DND-41 (cell line): ENCODE measurements at regions not wholly inside any gene's neighbourhood (a gene's known extent, or its start where the extent isn't known, plus 50 kb on each side); places are given as distances from the start of the nearest gene placed in this dataset.

Experiments
- ATAC-seq: fragments of 200-7000 bp; cut with Tn5 transposase; 3 replicates; pipeline ENCODE4 v1.9.1; 2021; ENCODE audit warnings: low read depth; ENCODE audit not compliant: insufficient read depth
- DNase-seq: peaks from one replicate; pipeline ENCODE4 v3.0.0-alpha.2; 2020
- H2AFZ ChIP-seq: 2 replicates; pipeline ENCODE4 v1.6.0; 2012; ENCODE audit warnings: low read depth, low read length
- H3K27ac ChIP-seq: 2 replicates; pipeline ENCODE4 v1.5.1; 2012; ENCODE audit warnings: low read length, inconsistent platforms
- H3K27me3 ChIP-seq: fragments of 200-600 bp; sonication (generic); 2 replicates; pipeline ENCODE4 v1.6.0; 2012; ENCODE audit warnings: low read length, mild to moderate bottlenecking, inconsistent platforms; ENCODE audit not compliant: insufficient read depth, poor library complexity
- H3K36me3 ChIP-seq: 2 replicates; pipeline ENCODE4 v1.5.1; 2012; ENCODE audit warnings: low read length, inconsistent platforms; ENCODE audit not compliant: insufficient read depth
- H3K4me1 ChIP-seq: 2 replicates; pipeline ENCODE4 v1.5.1; 2012; ENCODE audit warnings: mild to moderate bottlenecking, low read length; ENCODE audit not compliant: insufficient read depth
- H3K4me2 ChIP-seq: 2 replicates; pipeline ENCODE4 v1.6.0; 2012; ENCODE audit warnings: mild to moderate bottlenecking, moderate library complexity, low read length, inconsistent platforms; ENCODE audit not compliant: insufficient read depth
- H3K4me3 ChIP-seq, 2 experiments: fragments of 200-600 bp in 1 of 2; shearing (Covaris generic) in 1 of 2; 2 replicates each; pipeline ENCODE4 v1.5.1; 2012 to 2016; ENCODE audit warnings: inconsistent platforms in 2 of 2, low read length in 2 of 2, mild to moderate bottlenecking in 2 of 2, low read depth in 1 of 2, moderate library complexity in 1 of 2
- H3K79me2 ChIP-seq: 2 replicates; pipeline ENCODE4 v1.6.0; 2012; ENCODE audit warnings: low read length, inconsistent platforms; ENCODE audit not compliant: insufficient read depth
- H3K9ac ChIP-seq: 2 replicates; pipeline ENCODE4 v1.6.0; 2012; ENCODE audit warnings: low read depth, mild to moderate bottlenecking, inconsistent platforms, low read length, moderate library complexity
- H3K9me3 ChIP-seq: 2 replicates; pipeline ENCODE4 v1.5.1; 2012; ENCODE audit warnings: low read length, moderate library complexity, mild to moderate bottlenecking, inconsistent platforms; ENCODE audit not compliant: insufficient read depth, severe bottlenecking
- H4K20me1 ChIP-seq: 2 replicates; pipeline ENCODE4 v1.6.0; 2012; ENCODE audit warnings: low read length; ENCODE audit not compliant: insufficient read depth
- EZH2 ChIP-seq: IDR thresholded peaks from 3 replicates; pipeline ENCODE4 v1.6.1; 2012; ENCODE audit warnings: borderline replicate concordance, low read depth, mild to moderate bottlenecking, moderate library complexity, low read length, inconsistent platforms; ENCODE audit not compliant: severe bottlenecking
- TF ChIP-seq, protein P1 (sequence below): IDR thresholded peaks from 2 replicates; pipeline ENCODE4 v1.5.1; 2012; ENCODE audit warnings: borderline replicate concordance, low read length, moderate library complexity, mild to moderate bottlenecking; ENCODE audit not compliant: poor library complexity, severe bottlenecking; ENCODE audit errors: extremely low read depth

DNA sequence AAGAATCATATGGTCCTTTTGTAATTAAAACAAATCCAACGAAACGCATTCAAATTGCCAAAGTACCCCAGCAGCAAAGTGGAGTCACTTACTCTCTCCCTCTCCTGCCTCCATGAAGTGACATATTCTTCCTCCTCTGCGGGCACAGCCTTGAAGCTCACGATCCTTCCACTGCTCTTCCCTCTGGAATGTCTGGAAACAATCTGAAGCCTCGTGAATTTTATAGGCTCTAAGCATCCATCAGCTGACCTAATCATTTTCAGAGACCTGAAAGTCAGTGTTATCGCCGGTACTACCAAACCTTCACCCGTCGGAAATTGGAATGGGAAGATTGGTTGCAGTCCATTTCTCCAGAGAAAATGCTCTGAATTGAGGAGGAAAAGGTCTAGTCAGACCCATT, 134.5 kb upstream of the FOXF1 start:
- Histone ChIP-seq H3K9me3 (no peaks in the 10 kb centered on the region), H3K4me3 (no peak overlapping the region), H2AFZ (no peak overlapping the region), H3K36me3 (no peaks in the 10 kb centered on the region), H3K79me2 (no peaks in the 10 kb centered on the region), H3K27ac (no peak overlapping the region), H4K20me1 (no peaks in the 10 kb centered on the region), H3K4me2 (no peak overlapping the region), H3K4me1 (no peaks in the 10 kb centered on the region), H3K9ac (no peak overlapping the region), H3K27me3 (no peaks in the 10 kb centered on the region)
- TF ChIP-seq EZH2, result no peak
- TF ChIP-seq, protein P1, sequence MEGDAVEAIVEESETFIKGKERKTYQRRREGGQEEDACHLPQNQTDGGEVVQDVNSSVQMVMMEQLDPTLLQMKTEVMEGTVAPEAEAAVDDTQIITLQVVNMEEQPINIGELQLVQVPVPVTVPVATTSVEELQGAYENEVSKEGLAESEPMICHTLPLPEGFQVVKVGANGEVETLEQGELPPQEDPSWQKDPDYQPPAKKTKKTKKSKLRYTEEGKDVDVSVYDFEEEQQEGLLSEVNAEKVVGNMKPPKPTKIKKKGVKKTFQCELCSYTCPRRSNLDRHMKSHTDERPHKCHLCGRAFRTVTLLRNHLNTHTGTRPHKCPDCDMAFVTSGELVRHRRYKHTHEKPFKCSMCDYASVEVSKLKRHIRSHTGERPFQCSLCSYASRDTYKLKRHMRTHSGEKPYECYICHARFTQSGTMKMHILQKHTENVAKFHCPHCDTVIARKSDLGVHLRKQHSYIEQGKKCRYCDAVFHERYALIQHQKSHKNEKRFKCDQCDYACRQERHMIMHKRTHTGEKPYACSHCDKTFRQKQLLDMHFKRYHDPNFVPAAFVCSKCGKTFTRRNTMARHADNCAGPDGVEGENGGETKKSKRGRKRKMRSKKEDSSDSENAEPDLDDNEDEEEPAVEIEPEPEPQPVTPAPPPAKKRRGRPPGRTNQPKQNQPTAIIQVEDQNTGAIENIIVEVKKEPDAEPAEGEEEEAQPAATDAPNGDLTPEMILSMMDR, result no peak
- no peak for DNase-seq
- ATAC-seq, result no peak

DNA sequence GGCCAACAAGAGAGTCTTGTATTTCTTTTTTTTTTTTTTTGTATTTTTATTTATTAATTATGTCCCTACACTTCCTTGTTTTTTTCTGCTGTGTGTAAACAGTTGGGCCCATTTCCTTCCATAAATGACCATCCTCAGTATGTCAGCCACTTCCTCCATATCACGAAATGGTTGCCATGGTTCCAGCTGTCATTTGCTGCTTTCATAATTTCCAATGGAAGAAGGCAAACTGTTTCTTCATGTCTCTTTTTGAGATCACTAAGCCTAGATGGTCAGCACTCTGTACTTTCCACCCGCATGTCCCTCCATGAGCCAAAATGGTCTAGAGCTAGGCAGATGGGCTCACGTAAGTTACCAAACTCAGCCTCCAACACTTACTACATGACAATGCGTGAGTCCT, 133.5 kb upstream of the FOXF1 start:
- Histone ChIP-seq H2AFZ (no peak overlapping the region), H3K4me2 (no peak overlapping the region), H3K4me1 (no peaks in the 10 kb centered on the region), H3K36me3 (no peaks in the 10 kb centered on the region), H4K20me1 (no peaks in the 10 kb centered on the region), H3K27ac (no peak overlapping the region), H3K9me3 (no peaks in the 10 kb centered on the region), H3K27me3 (no peaks in the 10 kb centered on the region), H3K9ac (no peak overlapping the region), H3K4me3 (no peak overlapping the region), H3K79me2 (no peaks in the 10 kb centered on the region)
- no peak for ATAC-seq
- no peak for DNase-seq
- TF ChIP-seq, protein P1, result no peak
- no peak for TF ChIP-seq EZH2

- no peaks in the 10 kb centered on the region for H3K79me2 ChIP-seq
- no peaks in the 10 kb centered on the region for H4K20me1 ChIP-seq
- H3K27ac ChIP-seq, result no peak overlapping the region
- H3K27me3 ChIP-seq, result no peaks in the 10 kb centered on the region
- no peaks in the 10 kb centered on the region for H3K36me3 ChIP-seq
- ATAC-seq (no peak), DNase-seq (no peak)
- H3K9me3 ChIP-seq, result no peaks in the 10 kb centered on the region
- no peak for TF ChIP-seq EZH2
- TF ChIP-seq, protein P1, result no peak
- H3K4me2 ChIP-seq, result no peak overlapping the region
- H3K4me3 ChIP-seq, result no peak overlapping the region
- no peak overlapping the region for H3K9ac ChIP-seq
- no peaks in the 10 kb centered on the region for H3K4me1 ChIP-seq
- no peak overlapping the region for H2AFZ ChIP-seq
These were observed 132.9 kb upstream of the FOXF1 start for GRCh38 chr16:86377251-86378022.
